Ishikawa (cell line): ENCODE measurements at regions not wholly inside any gene's neighbourhood (a gene's known extent, or its start where the extent isn't known, plus 50 kb on each side); places are given as distances from the start of the nearest gene placed in this dataset.

Experiments
- CEBPB ChIP-seq: IDR thresholded peaks from 2 replicates; pipeline ENCODE4 v1.6.1; 2012
- CREB1 ChIP-seq: IDR thresholded peaks from 2 replicates; pipeline ENCODE4 v1.6.1; 2012; ENCODE audit warnings: low read depth
- EGR1 ChIP-seq: IDR thresholded peaks from 2 replicates; pipeline ENCODE4 v1.6.1; 2012
- EP300 ChIP-seq: IDR thresholded peaks from 2 replicates; pipeline ENCODE4 v1.6.1; 2012; ENCODE audit warnings: borderline replicate concordance
- FOXM1 ChIP-seq: IDR thresholded peaks from 2 replicates; pipeline ENCODE4 v1.6.1; 2012; ENCODE audit warnings: low read depth, borderline replicate concordance
- NFIC ChIP-seq: IDR thresholded peaks from 2 replicates; pipeline ENCODE4 v1.6.1; 2012
- RAD21 ChIP-seq: IDR thresholded peaks from 2 replicates; pipeline ENCODE4 v1.6.1; 2012; ENCODE audit warnings: low read depth
- TAF1 ChIP-seq: IDR thresholded peaks from 2 replicates; pipeline ENCODE4 v1.6.1; 2012; ENCODE audit warnings: low read depth, mild to moderate bottlenecking
- TCF12 ChIP-seq: IDR thresholded peaks from 2 replicates; pipeline ENCODE4 v1.6.1; 2012; ENCODE audit warnings: low read depth
- TEAD4 ChIP-seq: IDR thresholded peaks from 2 replicates; pipeline ENCODE4 v1.6.1; 2012
- YY1 ChIP-seq: IDR thresholded peaks from 2 replicates; pipeline ENCODE4 v1.6.1; 2012; ENCODE audit warnings: low read depth
- ZBTB7A ChIP-seq: IDR thresholded peaks from 2 replicates; pipeline ENCODE4 v1.6.1; 2012; ENCODE audit warnings: low read depth
- TF ChIP-seq, protein P1 (sequence below): IDR thresholded peaks from 2 replicates; pipeline ENCODE4 v1.6.1; 2012
- TF ChIP-seq, protein P2 (sequence below): IDR thresholded peaks from 2 replicates; pipeline ENCODE4 v1.6.1; 2012
- TF ChIP-seq, protein P3 (sequence below): IDR thresholded peaks from 2 replicates; pipeline ENCODE4 v1.6.1; 2012; ENCODE audit warnings: low read depth, mild to moderate bottlenecking

DNA sequence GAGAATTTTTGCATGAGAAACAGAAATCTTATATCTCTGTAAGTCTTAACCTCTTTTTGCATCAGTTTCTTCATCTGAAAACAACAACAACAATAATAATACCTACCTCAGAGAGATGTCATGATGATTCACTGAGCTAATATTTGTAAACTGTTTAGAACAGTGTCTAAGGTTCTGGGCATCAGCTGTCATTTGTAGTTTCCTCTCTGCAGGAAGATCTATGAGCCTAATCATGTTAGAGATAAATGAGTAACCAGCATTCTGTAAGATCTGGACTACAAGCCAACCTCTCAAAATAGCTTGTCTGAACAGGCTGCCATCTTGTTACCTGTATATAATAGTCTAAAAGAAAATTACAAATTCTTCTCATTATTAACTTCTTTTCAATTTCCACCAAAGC lies 383.0 kb upstream of the RORA start:
- TF ChIP-seq, protein P1, sequence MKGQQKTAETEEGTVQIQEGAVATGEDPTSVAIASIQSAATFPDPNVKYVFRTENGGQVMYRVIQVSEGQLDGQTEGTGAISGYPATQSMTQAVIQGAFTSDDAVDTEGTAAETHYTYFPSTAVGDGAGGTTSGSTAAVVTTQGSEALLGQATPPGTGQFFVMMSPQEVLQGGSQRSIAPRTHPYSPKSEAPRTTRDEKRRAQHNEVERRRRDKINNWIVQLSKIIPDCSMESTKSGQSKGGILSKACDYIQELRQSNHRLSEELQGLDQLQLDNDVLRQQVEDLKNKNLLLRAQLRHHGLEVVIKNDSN: no peak
- TF ChIP-seq TEAD4: no peak
- TF ChIP-seq EGR1: no peak
- TF ChIP-seq TAF1: no peak
- TF ChIP-seq EP300: no peak
- no peak for TF ChIP-seq TCF12
- no peak for TF ChIP-seq FOXM1
- TF ChIP-seq, protein P2, sequence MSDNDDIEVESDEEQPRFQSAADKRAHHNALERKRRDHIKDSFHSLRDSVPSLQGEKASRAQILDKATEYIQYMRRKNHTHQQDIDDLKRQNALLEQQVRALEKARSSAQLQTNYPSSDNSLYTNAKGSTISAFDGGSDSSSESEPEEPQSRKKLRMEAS: no peak
- no peak for TF ChIP-seq CEBPB
- TF ChIP-seq YY1: no peak
- TF ChIP-seq NFIC: no peak

DNA sequence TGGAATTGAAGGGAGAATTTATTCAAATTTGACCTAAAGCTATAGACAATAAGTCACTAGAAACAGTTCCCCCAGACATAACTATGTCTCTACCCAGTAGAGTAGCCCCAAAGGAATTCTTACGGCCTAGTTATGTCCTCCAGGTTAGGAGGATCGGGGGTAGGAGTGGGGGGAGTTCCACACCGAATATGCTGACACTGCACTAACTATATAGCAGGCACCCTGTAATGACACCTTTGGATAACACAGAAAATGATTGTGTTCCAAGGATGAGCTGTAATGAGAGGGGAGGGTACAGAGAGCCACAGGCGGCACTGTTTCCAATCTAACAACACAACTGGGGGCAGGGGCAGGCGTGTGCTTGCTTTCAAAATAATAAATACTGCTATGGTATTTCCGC lies 376.2 kb upstream of the RORA start:
- TF ChIP-seq NFIC (no peak), EGR1 (no peak), ZBTB7A (no peak)
- TF ChIP-seq, protein P3, sequence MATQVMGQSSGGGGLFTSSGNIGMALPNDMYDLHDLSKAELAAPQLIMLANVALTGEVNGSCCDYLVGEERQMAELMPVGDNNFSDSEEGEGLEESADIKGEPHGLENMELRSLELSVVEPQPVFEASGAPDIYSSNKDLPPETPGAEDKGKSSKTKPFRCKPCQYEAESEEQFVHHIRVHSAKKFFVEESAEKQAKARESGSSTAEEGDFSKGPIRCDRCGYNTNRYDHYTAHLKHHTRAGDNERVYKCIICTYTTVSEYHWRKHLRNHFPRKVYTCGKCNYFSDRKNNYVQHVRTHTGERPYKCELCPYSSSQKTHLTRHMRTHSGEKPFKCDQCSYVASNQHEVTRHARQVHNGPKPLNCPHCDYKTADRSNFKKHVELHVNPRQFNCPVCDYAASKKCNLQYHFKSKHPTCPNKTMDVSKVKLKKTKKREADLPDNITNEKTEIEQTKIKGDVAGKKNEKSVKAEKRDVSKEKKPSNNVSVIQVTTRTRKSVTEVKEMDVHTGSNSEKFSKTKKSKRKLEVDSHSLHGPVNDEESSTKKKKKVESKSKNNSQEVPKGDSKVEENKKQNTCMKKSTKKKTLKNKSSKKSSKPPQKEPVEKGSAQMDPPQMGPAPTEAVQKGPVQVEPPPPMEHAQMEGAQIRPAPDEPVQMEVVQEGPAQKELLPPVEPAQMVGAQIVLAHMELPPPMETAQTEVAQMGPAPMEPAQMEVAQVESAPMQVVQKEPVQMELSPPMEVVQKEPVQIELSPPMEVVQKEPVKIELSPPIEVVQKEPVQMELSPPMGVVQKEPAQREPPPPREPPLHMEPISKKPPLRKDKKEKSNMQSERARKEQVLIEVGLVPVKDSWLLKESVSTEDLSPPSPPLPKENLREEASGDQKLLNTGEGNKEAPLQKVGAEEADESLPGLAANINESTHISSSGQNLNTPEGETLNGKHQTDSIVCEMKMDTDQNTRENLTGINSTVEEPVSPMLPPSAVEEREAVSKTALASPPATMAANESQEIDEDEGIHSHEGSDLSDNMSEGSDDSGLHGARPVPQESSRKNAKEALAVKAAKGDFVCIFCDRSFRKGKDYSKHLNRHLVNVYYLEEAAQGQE: no peak

DNA sequence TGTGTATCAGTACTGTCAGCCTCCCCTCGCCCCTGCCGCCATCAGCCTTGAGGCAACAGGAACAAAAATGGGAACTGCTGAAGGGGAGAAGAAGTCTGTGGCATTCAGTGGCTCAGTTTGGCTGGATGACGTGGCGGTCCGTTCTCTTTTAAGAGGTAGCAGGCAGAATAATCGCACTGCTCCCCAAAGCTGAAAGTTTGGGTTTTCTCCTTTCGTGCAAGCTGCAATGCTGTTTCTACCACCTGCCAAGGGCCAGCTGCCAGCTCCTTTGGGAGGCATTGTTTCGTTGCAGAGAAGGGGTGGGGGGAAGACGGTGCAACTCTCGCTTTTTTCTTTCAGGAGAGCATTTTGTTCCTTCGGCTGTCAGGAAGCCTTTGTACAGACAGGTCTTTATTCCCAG lies 369.6 kb upstream of the RORA start:
- TF ChIP-seq, protein P3: no peak
- TF ChIP-seq CEBPB (no peak), CREB1 (no peak), TAF1 (no peak), TCF12 (no peak), FOXM1 (no peak), RAD21 (no peak)
- TF ChIP-seq, protein P2: no peak

DNA sequence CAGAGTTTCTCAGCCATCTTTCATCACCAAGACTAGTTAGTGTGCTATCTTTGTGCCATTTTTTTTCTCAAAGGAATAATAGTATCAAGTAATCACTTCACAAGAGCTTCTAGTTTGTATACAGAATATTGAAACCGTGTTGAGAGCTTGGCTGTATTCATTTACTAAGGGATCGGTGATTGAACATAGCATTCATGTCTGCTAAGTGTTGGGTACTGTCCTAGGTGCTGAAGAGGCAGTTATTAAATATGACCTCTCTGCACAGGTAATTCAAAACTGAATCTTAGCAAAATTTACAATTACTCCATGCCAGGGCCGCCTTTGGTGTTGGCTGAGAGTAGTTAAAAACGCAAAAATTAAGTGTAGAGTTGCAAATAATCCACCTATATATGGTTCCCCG lies 355.3 kb upstream of the RORA start:
- TF ChIP-seq, protein P2: no peak
- TF ChIP-seq CREB1: no peak
- TF ChIP-seq, protein P3: peak; percentile 86

DNA sequence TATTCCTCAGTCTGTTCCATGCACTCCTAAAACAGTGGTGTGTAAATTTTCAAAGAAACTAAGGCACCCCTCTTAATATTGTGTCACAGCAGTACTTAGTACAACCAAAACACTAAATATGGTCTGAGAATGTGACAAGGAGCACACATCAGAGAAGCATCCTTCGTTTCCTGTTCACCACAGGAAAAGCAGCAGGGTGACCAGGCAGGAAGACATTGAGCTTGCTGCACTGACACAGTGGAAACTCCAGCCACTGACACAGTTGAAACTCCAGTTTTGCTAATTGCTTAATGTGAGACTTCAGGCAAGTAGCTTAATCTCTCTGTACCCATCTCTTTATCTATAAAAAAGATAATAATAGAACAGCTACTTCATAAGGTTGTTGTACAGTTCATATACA lies 353.0 kb upstream of the RORA start:
- TF ChIP-seq, protein P1: no peak
- TF ChIP-seq EGR1: no peak
- no peak for TF ChIP-seq TAF1
- TF ChIP-seq EP300: no peak
- no peak for TF ChIP-seq NFIC
- no peak for TF ChIP-seq TEAD4
- TF ChIP-seq, protein P3: no peak
- no peak for TF ChIP-seq RAD21
- no peak for TF ChIP-seq CEBPB
